ENCODE measurements at regions not wholly inside any gene's neighbourhood (a gene's known extent, or its start where the extent isn't known, plus 50 kb on each side); places are given as distances from the start of the nearest gene placed in this dataset.

- TF ChIP-seq BCL3 (IDR thresholded peaks at IDR 0.05) (no peak), SMC3 (IDR thresholded peaks at IDR 0.05) (no peak), HOXB5 (CRISPR knock-in tag; IDR thresholded peaks at IDR 0.05) (no peak), ZSCAN20 (CRISPR knock-in tag; IDR thresholded peaks at IDR 0.05) (no peak), PHF8 (IDR thresholded peaks at IDR 0.05; ENCODE audit: borderline replicate concordance, low read depth) (no peak), RFX5 (IDR thresholded peaks at IDR 0.05) (no peak), RARB (CRISPR knock-in tag; IDR thresholded peaks at IDR 0.05) (no peak)
These were observed 223.1 kb upstream of the GPC6 start (continued) for GRCh38 chr13:93003531-93003930.

- DNase-seq (ENCODE audit: low read depth in 1 of 2, low spot score in 1 of 2), result peak in 1 of 2 experiments; percentile 5
- FAIRE-seq, result no peak
- ChIA-PET POLR2A (no interaction called here), CTCF (no interaction called here)
- no peak for TF ChIP-seq JUN (IDR thresholded peaks at IDR 0.05)
- TF ChIP-seq RAD21 (conservative IDR thresholded peaks at IDR 0.05 in 1 of 2, IDR thresholded peaks at IDR 0.05 in 1 of 2), result 0 out of 5 replicates have a peak, but pooled peaks of 1 of the 2 experiments have one; percentile 15
- Histone ChIP-seq H3K4me2 (no peak overlapping the region), H3K27ac (no peak overlapping the region), H3K4me3 (no peak overlapping the region), H3K4me1 (no peaks in the 10 kb centered on the region), H3K9me3 (no peaks in the 10 kb centered on the region)
- no peak for ATAC-seq
These were observed 221.7 kb upstream of the GPC6 start for GRCh38 chr13:93004919-93005318.

DNA sequence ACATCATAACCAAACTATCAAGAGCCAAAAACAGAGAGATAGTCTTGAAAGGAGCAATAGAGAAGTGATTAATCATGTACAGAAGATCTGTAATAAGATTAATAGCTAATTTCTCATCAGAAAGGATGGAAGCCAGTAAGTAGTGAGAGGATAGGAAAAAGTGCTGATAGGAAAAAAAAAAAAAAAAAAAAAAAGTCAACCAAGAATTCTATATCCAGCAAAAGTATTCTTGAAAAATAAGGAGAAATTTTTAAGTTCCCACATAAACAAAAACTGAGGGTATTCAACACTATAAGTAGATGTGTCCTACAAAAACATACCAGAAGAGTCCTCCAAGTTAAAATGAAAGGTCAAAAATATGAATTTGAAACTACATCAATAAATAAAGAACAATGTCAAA lies 218.7 kb upstream of the GPC6 start:
- FAIRE-seq (no peak), ATAC-seq (no peak)
- POLR2A ChIA-PET, result no interaction called here

More for the DNA sequence above, 218.7 kb upstream of the GPC6 start:
- Histone ChIP-seq H3K4me3 (no peak overlapping the region), H3K9me3 (no peaks in the 10 kb centered on the region), H3K27ac (no peak overlapping the region), H3K4me1 (no peaks in the 10 kb centered on the region), H3K4me2 (no peak overlapping the region)
- no peak for TF ChIP-seq GATA3 (IDR thresholded peaks at IDR 0.05; ENCODE audit: borderline replicate concordance)
- TF ChIP-seq POLR2A (IDR thresholded peaks at IDR 0.05; ENCODE audit: low read length), result no peak
- no peak for TF ChIP-seq HEYL (CRISPR knock-in tag; IDR thresholded peaks at IDR 0.05)
- TF ChIP-seq ESRRA (IDR thresholded peaks at IDR 0.05; ENCODE audit: borderline replicate concordance, low read length), result no peak
- no peak for TF ChIP-seq KDM5A (IDR thresholded peaks at IDR 0.05)
- TF ChIP-seq ZFP36 (IDR thresholded peaks at IDR 0.05; ENCODE audit: borderline replicate concordance, partially characterized antibody), result no peak
- no peak for TF ChIP-seq ZSCAN20 (CRISPR knock-in tag; IDR thresholded peaks at IDR 0.05)
- no peak for TF ChIP-seq ZNF302 (CRISPR knock-in tag; IDR thresholded peaks at IDR 0.05)
- no peak for TF ChIP-seq JUN (IDR thresholded peaks at IDR 0.05)
- TF ChIP-seq TFCP2L1 (CRISPR knock-in tag; IDR thresholded peaks at IDR 0.05), result no peak
- TF ChIP-seq, protein P1, sequence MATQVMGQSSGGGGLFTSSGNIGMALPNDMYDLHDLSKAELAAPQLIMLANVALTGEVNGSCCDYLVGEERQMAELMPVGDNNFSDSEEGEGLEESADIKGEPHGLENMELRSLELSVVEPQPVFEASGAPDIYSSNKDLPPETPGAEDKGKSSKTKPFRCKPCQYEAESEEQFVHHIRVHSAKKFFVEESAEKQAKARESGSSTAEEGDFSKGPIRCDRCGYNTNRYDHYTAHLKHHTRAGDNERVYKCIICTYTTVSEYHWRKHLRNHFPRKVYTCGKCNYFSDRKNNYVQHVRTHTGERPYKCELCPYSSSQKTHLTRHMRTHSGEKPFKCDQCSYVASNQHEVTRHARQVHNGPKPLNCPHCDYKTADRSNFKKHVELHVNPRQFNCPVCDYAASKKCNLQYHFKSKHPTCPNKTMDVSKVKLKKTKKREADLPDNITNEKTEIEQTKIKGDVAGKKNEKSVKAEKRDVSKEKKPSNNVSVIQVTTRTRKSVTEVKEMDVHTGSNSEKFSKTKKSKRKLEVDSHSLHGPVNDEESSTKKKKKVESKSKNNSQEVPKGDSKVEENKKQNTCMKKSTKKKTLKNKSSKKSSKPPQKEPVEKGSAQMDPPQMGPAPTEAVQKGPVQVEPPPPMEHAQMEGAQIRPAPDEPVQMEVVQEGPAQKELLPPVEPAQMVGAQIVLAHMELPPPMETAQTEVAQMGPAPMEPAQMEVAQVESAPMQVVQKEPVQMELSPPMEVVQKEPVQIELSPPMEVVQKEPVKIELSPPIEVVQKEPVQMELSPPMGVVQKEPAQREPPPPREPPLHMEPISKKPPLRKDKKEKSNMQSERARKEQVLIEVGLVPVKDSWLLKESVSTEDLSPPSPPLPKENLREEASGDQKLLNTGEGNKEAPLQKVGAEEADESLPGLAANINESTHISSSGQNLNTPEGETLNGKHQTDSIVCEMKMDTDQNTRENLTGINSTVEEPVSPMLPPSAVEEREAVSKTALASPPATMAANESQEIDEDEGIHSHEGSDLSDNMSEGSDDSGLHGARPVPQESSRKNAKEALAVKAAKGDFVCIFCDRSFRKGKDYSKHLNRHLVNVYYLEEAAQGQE (IDR thresholded peaks at IDR 0.05), result no peak
- TF ChIP-seq MYC (IDR thresholded peaks at IDR 0.05; ENCODE audit: borderline replicate concordance, low read length), result no peak
- no peak for TF ChIP-seq MAFK (IDR thresholded peaks at IDR 0.05; ENCODE audit: partially characterized antibody)
- TF ChIP-seq SMC3 (IDR thresholded peaks at IDR 0.05), result no peak
- no peak for TF ChIP-seq RCOR1 (IDR thresholded peaks at IDR 0.05; ENCODE audit: low read depth, low read length)
- TF ChIP-seq CBX8 (IDR thresholded peaks at IDR 0.05), result no peak
- TF ChIP-seq, protein P2, sequence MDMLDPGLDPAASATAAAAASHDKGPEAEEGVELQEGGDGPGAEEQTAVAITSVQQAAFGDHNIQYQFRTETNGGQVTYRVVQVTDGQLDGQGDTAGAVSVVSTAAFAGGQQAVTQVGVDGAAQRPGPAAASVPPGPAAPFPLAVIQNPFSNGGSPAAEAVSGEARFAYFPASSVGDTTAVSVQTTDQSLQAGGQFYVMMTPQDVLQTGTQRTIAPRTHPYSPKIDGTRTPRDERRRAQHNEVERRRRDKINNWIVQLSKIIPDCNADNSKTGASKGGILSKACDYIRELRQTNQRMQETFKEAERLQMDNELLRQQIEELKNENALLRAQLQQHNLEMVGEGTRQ (IDR thresholded peaks at IDR 0.05), result no peak
- DNase-seq (ENCODE audit: low read depth in 1 of 2, low spot score in 1 of 2), result no peak
- CTCF ChIA-PET, result no interaction called here

All from A549 (cell line).